Sigmoid colon (tissue), 4 donors: ENCODE measurements at regions not wholly inside any gene's neighbourhood (a gene's known extent, or its start where the extent isn't known, plus 50 kb on each side); places are given as distances from the start of the nearest gene placed in this dataset.

Experiments
- CTCF ChIP-seq, 4 experiments: fragments of 450-650 bp in 3 of 4; fragments of 200-600 bp in 1 of 4; IDR thresholded peaks; one replicate each; pipeline ENCODE4 v1.5.1; 2016 to 2019; ENCODE audit warnings: antibody characterized with exemption in 4 of 4, mild to moderate bottlenecking in 3 of 4, moderate library complexity in 2 of 4
- EP300 ChIP-seq, 4 donors: sonication (generic); formaldehyde crosslinking; IDR thresholded peaks; one replicate each; pipeline ENCODE4 v1.6.1; 2017; ENCODE audit warnings: antibody characterized with exemption in 4 of 4
- POLR2A ChIP-seq, 2 donors: fragments of 450-650 bp; IDR thresholded peaks; one replicate each; pipeline ENCODE4 v1.6.1; 2016; ENCODE audit warnings: antibody characterized with exemption in 2 of 2, mild to moderate bottlenecking in 2 of 2, moderate library complexity in 2 of 2

DNA sequence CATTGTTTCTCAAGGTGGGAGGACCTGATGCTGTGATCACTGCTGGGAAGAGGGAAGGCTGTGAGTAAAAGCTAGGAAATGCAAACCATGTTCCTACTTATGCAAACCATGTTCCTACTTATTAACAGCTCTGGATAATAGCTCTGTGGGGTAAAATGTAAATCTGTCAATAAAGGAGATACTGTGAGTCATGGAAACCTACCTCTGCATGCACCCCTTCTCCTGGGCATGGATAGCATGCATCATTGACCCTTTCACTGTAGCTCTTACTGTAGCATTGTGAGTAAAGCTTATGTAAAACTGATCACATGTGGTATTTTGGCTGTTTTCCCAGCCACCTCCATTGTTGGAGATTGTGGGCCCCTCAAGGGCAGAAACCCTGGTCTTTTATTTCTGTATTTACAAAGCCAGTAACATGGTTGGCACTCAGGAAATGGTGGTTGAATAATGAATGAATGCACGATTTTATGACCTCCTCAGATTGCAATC is 253.7 kb downstream of the GRIN2B start:
- TF ChIP-seq CTCF (IDR thresholded peaks at IDR 0.05) (no peak), POLR2A (IDR thresholded peaks at IDR 0.05) (no peak), EP300 (IDR thresholded peaks at IDR 0.05) (no peak)
